IMR-90 (cell line): ENCODE measurements at regions not wholly inside any gene's neighbourhood (a gene's known extent, or its start where the extent isn't known, plus 50 kb on each side); places are given as distances from the start of the nearest gene placed in this dataset.

Experiments used
- ATAC-seq: fragments of 200-7000 bp; cut with Tn5 transposase; 2 replicates; pipeline ENCODE4 v1.9.1; 2020; ENCODE audit warnings: low read depth, mild to moderate bottlenecking, moderate library complexity
- BruUV-seq: library from RNA; stranded (reverse); fragments of 400-500 nt; replicated peaks from 2 replicates; lab custom pipeline; 2021; lab: Mats Ljungman, UMichigan
- CTCF ChIA-PET: fragments of 300-600 bp; formaldehyde crosslinking; extraction: SDS; loops from one replicate; lab custom pipeline; 2021; ENCODE audit warnings: antibody characterized with exemption; lab: Yijun Ruan, JAX
- POLR2A ChIA-PET: fragments of 300-600 bp; sonication (Branson Sonifier 250); formaldehyde crosslinking; loops from one replicate; lab custom pipeline; 2022; ENCODE audit warnings: antibody characterized with exemption; ENCODE audit not compliant: unreplicated experiment; lab: Charles Lee
- DNase-seq: peaks from one replicate; pipeline ENCODE4 v3.0.0; 2013
- H2AFZ ChIP-seq: replicated peaks from 2 replicates; pipeline ENCODE3; 2013; ENCODE audit warnings: low read length, mild to moderate bottlenecking; ENCODE audit not compliant: poor library complexity
- H2AK5ac ChIP-seq: 2 replicates; pipeline ENCODE4 v1.6.1; 2013; ENCODE audit warnings: low read depth, low read length, inconsistent platforms
- H2AK9ac ChIP-seq: replicated peaks from 2 replicates; pipeline ENCODE3; 2013; ENCODE audit warnings: mild to moderate bottlenecking, low read depth, low read length, moderate library complexity; ENCODE audit not compliant: poor library complexity
- H2BK120ac ChIP-seq: 2 replicates; pipeline ENCODE4 v1.6.1; 2013; ENCODE audit warnings: low read depth, low read length, inconsistent platforms
- H2BK15ac ChIP-seq: 3 replicates; pipeline ENCODE4 v1.6.1; 2013; ENCODE audit warnings: low read depth, low read length, inconsistent platforms
- H2BK20ac ChIP-seq: 2 replicates; pipeline ENCODE4 v1.6.1; 2013; ENCODE audit warnings: low read depth, mild to moderate bottlenecking, inconsistent platforms, low read length, moderate library complexity
- H2BK5ac ChIP-seq: 2 replicates; pipeline ENCODE4 v1.6.1; 2013; ENCODE audit warnings: mild to moderate bottlenecking, low read depth, low read length, inconsistent platforms; ENCODE audit not compliant: poor library complexity, severe bottlenecking
- H3K14ac ChIP-seq: replicated peaks from 2 replicates; pipeline ENCODE4 v1.6.1; 2013; ENCODE audit warnings: low read depth, low read length, inconsistent platforms
- H3K18ac ChIP-seq: 2 replicates; pipeline ENCODE4 v1.6.1; 2013; ENCODE audit warnings: low read depth, low read length, control low read depth
- H3K23ac ChIP-seq: 2 replicates; pipeline ENCODE4 v1.6.1; 2013; ENCODE audit warnings: low read depth, low read length, inconsistent platforms
- H3K27ac ChIP-seq: 2 replicates; pipeline ENCODE4 v1.5.1; 2013; ENCODE audit warnings: mild to moderate bottlenecking, control low read depth, low read length; ENCODE audit not compliant: insufficient read depth
- H3K27me3 ChIP-seq: 2 replicates; pipeline ENCODE4 v1.6.1; 2013; ENCODE audit warnings: low read length; ENCODE audit not compliant: control insufficient read depth, insufficient read depth
- H3K36me3 ChIP-seq: 2 replicates; pipeline ENCODE4 v1.6.1; 2013; ENCODE audit warnings: low read length, mixed read lengths; ENCODE audit not compliant: control insufficient read depth, insufficient read depth
- H3K4ac ChIP-seq: 2 replicates; pipeline ENCODE4 v1.6.1; 2013; ENCODE audit warnings: low read depth, low read length, inconsistent platforms
- H3K4me1 ChIP-seq: 2 replicates; pipeline ENCODE4 v1.6.1; 2013; ENCODE audit warnings: low read length, mixed read lengths; ENCODE audit not compliant: control insufficient read depth, insufficient read depth
- H3K4me2 ChIP-seq: 2 replicates; pipeline ENCODE4 v1.6.1; 2013; ENCODE audit warnings: low read depth, mild to moderate bottlenecking, control low read depth, low read length, moderate library complexity
- H3K4me3 ChIP-seq: 2 replicates; pipeline ENCODE4 v1.5.1; 2013; ENCODE audit warnings: low read depth, mild to moderate bottlenecking, control low read depth, low read length, moderate library complexity; ENCODE audit not compliant: insufficient read depth
- H3K56ac ChIP-seq: 2 replicates; pipeline ENCODE4 v1.6.1; 2013; ENCODE audit warnings: low read length, inconsistent platforms; ENCODE audit not compliant: insufficient read depth; ENCODE audit errors: extremely low read depth
- H3K79me1 ChIP-seq, 2 experiments: 2 replicates each; pipeline ENCODE4 v1.6.1; 2013; ENCODE audit warnings: low read length in 2 of 2, inconsistent platforms in 1 of 2, low read depth in 1 of 2
- H3K9ac ChIP-seq: 2 replicates; pipeline ENCODE4 v1.6.1; 2013; ENCODE audit warnings: low read depth, low read length, control low read depth
- H3K9me1 ChIP-seq: 2 replicates; pipeline ENCODE4 v1.6.1; 2013; ENCODE audit warnings: low read length, inconsistent platforms; ENCODE audit not compliant: insufficient read depth
- H3K9me3 ChIP-seq: 2 replicates; pipeline ENCODE4 v1.6.1; 2013; ENCODE audit warnings: low read length; ENCODE audit not compliant: control insufficient read depth, insufficient read depth
- H4K20me1 ChIP-seq: 2 replicates; pipeline ENCODE4 v1.6.1; 2013; ENCODE audit warnings: low read length, inconsistent platforms; ENCODE audit not compliant: insufficient read depth
- H4K5ac ChIP-seq: 2 replicates; pipeline ENCODE4 v1.6.1; 2013; ENCODE audit warnings: mild to moderate bottlenecking, low read depth, low read length, control low read depth
- H4K8ac ChIP-seq, 2 experiments: 2 replicates each; pipeline ENCODE4 v1.6.1; 2013; ENCODE audit warnings: low read depth in 2 of 2, low read length in 2 of 2, control low read depth in 1 of 2, inconsistent platforms in 1 of 2
- H4K91ac ChIP-seq: 2 replicates; pipeline ENCODE4 v1.6.1; 2013; ENCODE audit warnings: low read depth, low read length, inconsistent platforms; ENCODE audit not compliant: insufficient read depth
- CEBPB ChIP-seq: IDR thresholded peaks from 2 replicates; pipeline ENCODE4 v1.6.1; 2012; ENCODE audit warnings: low read depth, low read length, improper control_type of control experiment
- CHD1 ChIP-seq: IDR thresholded peaks from 2 replicates; pipeline ENCODE4 v1.6.1; 2012; ENCODE audit warnings: low read depth, low read length, improper control_type of control experiment
- CTCF ChIP-seq: conservative IDR thresholded peaks from 2 replicates; pipeline ENCODE4 v1.5.1; 2012; ENCODE audit warnings: mild to moderate bottlenecking, low read depth, low read length, improper control_type of control experiment
- MXI1 ChIP-seq: IDR thresholded peaks from 2 replicates; pipeline ENCODE4 v1.6.1; 2012; ENCODE audit warnings: low read depth, mild to moderate bottlenecking, low read length, moderate library complexity, borderline replicate concordance
- POLR2A ChIP-seq: IDR thresholded peaks from 2 replicates; pipeline ENCODE4 v1.6.1; 2012; ENCODE audit warnings: mild to moderate bottlenecking, low read depth, low read length
- RAD21 ChIP-seq: IDR thresholded peaks from 2 replicates; pipeline ENCODE4 v1.6.1; 2012; ENCODE audit warnings: low read length, improper control_type of control experiment
- RCOR1 ChIP-seq: IDR thresholded peaks from 2 replicates; pipeline ENCODE4 v1.6.1; 2012; ENCODE audit warnings: mild to moderate bottlenecking, low read length, improper control_type of control experiment; ENCODE audit not compliant: insufficient replicate concordance
- SMC3 ChIP-seq: fragments of 150-350 bp; IDR thresholded peaks from 2 replicates; pipeline ENCODE4 v1.6.1; 2016; ENCODE audit warnings: low read depth, mild to moderate bottlenecking, antibody characterized with exemption, low read length, moderate library complexity
- WGBS, 2 experiments: methylation state at CpG; one replicate each; pipeline versions ENCODE4 v1.1.5 to v1.1.7; 2013; ENCODE audit warnings: missing lambda C conversion rate in 2 of 2; ENCODE audit not compliant: insufficient read length in 1 of 2; ENCODE audit errors: extremely low coverage in 2 of 2; 5-methylcytosine and 5-hydroxymethylcytosine counted together
- dilution Hi-C: fragments of 300-500 bp; cut with HindIII; formaldehyde crosslinking; loops from one replicate; pipeline ENCODE4 v1.14.3; 2018; ENCODE audit warnings: low sequenced_read_pairs; ENCODE audit not compliant: unreplicated experiment
- in situ Hi-C: fragments of 300-500 bp; cut with MboI; formaldehyde crosslinking; loops from 3 replicates; pipeline ENCODE4 v1.14.3; 2019; ENCODE audit warnings: low sequenced_read_pairs, inconsistent platforms, mixed read lengths
- intact Hi-C: fragments of 100-400 bp; cut with micrococcal nuclease; formaldehyde crosslinking; loops from 2 replicates; pipeline ENCODE4 v1.10.0; 2022

- Histone ChIP-seq H2BK5ac (no peak overlapping the region), H3K4me2 (no peak overlapping the region), H3K27me3 (no peaks in the 10 kb centered on the region), H3K56ac (no peak overlapping the region), H4K20me1 (no peaks in the 10 kb centered on the region), H3K4me3 (no peak overlapping the region), H2AK9ac (no peak overlapping the region), H3K14ac (no peak overlapping the region), H3K9me1 (no peaks in the 10 kb centered on the region), H4K5ac (no peak overlapping the region), H3K4ac (no peak overlapping the region), H2BK20ac (no peak overlapping the region), H3K27ac (no peak overlapping the region), H3K36me3 (no peaks in the 10 kb centered on the region), H3K23ac (no peak overlapping the region), H3K9me3 (no peaks in the 10 kb centered on the region), H3K9ac (no peak overlapping the region), H2BK15ac (no peak overlapping the region), H3K79me1 (no peaks in the 10 kb centered on the region), H2AK5ac (no peak overlapping the region), H2BK120ac (no peak overlapping the region), H3K18ac (no peak overlapping the region), H4K91ac (no peak overlapping the region), H2AFZ (no peak overlapping the region), H4K8ac (no peak overlapping the region), H3K4me1 (no peaks in the 10 kb centered on the region)
- BruUV-seq = no TSS peak
- in situ Hi-C loops (loop anchor here (25.0 kb wide), 2 partner anchors 368 to 1093 kb away; no protein-coding TSS in a partner anchor), intact Hi-C loops (loop anchor here (10.0 kb wide), 2 partner anchors 450 to 1090 kb away; no protein-coding TSS in a partner anchor), dilution Hi-C loops (no loop called here)
- POLR2A ChIA-PET = no interaction called here
- no CpG with 5 or more reads among the region's 1 CpG for WGBS, 2 experiments
- TF ChIP-seq CEBPB (no peak), RAD21 (peak; percentile 62), SMC3 (peak; percentile 42), CHD1 (no peak), MXI1 (no peak), RCOR1 (no peak), CTCF (peak; percentile 46), POLR2A (no peak)
- DNase-seq (peak; percentile 53), ATAC-seq (peak; percentile 83)
- CTCF ChIA-PET = interaction anchor here (0.9 kb wide), 1 partner anchor 365 kb away, joined by 5 read pairs; no protein-coding TSS in a partner anchor
Observed at GRCh38 chr16:64455275-64455674, 666.6 kb downstream of the CDH11 start.
